Heart left ventricle (tissue), 13 donors: ENCODE measurements at regions not wholly inside any gene's neighbourhood (a gene's known extent, or its start where the extent isn't known, plus 50 kb on each side); places are given as distances from the start of the nearest gene placed in this dataset.

Experiments used
- POLR2A ChIP-seq, 2 donors: fragments of 450-650 bp; IDR thresholded peaks; one replicate each; pipeline ENCODE4 v1.6.1; 2017; ENCODE audit warnings: antibody characterized with exemption in 2 of 2, mild to moderate bottlenecking in 2 of 2, moderate library complexity in 2 of 2
- TF ChIP-seq, protein P1 (sequence below), 12 donors: fragments of 200-600 bp; sonication (generic) in 4 of 12; IDR thresholded peaks; one replicate each; pipeline versions ENCODE4 v1.5.0 to v1.8.0; 2018 to 2022; ENCODE audit warnings: antibody characterized with exemption in 12 of 12, mild to moderate bottlenecking in 5 of 12
- donor health status: ischemic (EF 13 %, LVEDD 7.1; RV severe dilation, severe dysfunction).
- donor health status: DM: no; HTN: yes; CAD: no.
- donor health status: DM: no; HTN: no; CAD: no.
- donor health status: ischemic (EF 25% LVEDD 6.9; RV normal size, moderate dysfunction).
- donor health status: ischemic (EF 25% LVEDD 5.7; RV mildly dilated, moderate dysfunction).
- donor health status: ischemic (EF 35%, LVEDD 5.7; RV mildly dilated, moderate dysfunction).
- donor health status: nonischemic (EF 11% LVEDD 7.7; RV severe dilation, severe dysfunction).
- donor health status: DM: yes; HTN: yes; CAD: no.
- donor health status: PGD.
- donor health status: ischemic (EF 29% LVEDD 5.4; RV normal size, mild dysfunction).
- donor health status: nonischemic (EF 23%, LVEDD 6.1; RV moderate dilation, normal function).

DNA sequence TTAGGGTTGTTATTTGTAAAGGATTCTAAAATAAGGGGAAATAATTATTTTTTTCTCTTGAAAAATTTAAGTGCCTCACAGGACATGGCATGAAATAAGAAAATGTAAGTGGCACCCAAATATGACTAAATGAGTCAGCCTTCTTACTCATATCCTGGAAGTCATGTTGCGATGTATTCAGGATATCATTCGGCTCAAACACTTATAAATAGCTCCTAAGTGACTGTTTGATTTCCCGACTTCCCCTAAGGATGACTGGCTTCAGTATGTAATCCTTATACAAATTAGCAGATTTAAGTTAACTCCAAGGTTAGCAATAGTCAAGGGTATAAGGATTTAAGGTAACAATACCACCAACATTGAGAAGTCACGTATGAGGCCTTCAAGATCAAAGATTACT lies 57.3 kb upstream of the OSTN start:
- TF ChIP-seq, protein P1, sequence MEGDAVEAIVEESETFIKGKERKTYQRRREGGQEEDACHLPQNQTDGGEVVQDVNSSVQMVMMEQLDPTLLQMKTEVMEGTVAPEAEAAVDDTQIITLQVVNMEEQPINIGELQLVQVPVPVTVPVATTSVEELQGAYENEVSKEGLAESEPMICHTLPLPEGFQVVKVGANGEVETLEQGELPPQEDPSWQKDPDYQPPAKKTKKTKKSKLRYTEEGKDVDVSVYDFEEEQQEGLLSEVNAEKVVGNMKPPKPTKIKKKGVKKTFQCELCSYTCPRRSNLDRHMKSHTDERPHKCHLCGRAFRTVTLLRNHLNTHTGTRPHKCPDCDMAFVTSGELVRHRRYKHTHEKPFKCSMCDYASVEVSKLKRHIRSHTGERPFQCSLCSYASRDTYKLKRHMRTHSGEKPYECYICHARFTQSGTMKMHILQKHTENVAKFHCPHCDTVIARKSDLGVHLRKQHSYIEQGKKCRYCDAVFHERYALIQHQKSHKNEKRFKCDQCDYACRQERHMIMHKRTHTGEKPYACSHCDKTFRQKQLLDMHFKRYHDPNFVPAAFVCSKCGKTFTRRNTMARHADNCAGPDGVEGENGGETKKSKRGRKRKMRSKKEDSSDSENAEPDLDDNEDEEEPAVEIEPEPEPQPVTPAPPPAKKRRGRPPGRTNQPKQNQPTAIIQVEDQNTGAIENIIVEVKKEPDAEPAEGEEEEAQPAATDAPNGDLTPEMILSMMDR (IDR thresholded peaks at IDR 0.05), result no peak
- TF ChIP-seq POLR2A (IDR thresholded peaks at IDR 0.05), result no peak
